Vagina (tissue), 2 donors: ENCODE measurements at regions not wholly inside any gene's neighbourhood (a gene's known extent, or its start where the extent isn't known, plus 50 kb on each side); places are given as distances from the start of the nearest gene placed in this dataset.

Experiments
- CTCF ChIP-seq, 3 experiments: fragments of 450-650 bp in 2 of 3; fragments of 200-600 bp in 1 of 3; sonication (generic) in 1 of 3; IDR thresholded peaks; one replicate each; pipeline ENCODE4 v1.5.1; 2017 to 2019; ENCODE audit warnings: antibody characterized with exemption in 3 of 3, mild to moderate bottlenecking in 2 of 3, moderate library complexity in 2 of 3
- POLR2A ChIP-seq, 2 donors: fragments of 450-650 bp; IDR thresholded peaks; one replicate each; pipeline ENCODE4 v1.6.1; 2017; ENCODE audit warnings: antibody characterized with exemption in 2 of 2, mild to moderate bottlenecking in 2 of 2, moderate library complexity in 2 of 2

DNA sequence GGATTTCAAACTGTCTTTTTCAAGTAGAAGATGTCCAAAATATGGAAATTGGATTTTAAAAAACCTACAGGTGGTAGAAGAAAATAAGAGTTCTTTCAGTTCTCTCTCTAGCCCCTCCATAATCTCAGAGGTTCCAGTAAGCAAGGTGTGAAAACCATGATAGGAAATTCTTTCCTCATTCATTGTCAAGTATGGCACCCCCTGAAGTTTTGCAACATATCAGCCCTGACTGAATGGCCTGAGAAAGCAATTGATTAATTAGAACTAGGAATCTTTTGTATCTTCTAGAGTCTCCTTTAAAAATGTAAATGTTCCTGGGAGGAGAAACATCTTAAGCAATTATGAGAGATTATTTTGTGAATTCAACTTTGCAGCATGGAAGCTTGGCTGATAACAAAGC lies 198.7 kb upstream of the STXBP5 start:
- TF ChIP-seq POLR2A (IDR thresholded peaks at IDR 0.05) = no peak
- no peak for TF ChIP-seq CTCF (IDR thresholded peaks at IDR 0.05)
